CD4-positive, alpha-beta T cell (primary cell): ENCODE measurements at regions not wholly inside any gene's neighbourhood (a gene's known extent, or its start where the extent isn't known, plus 50 kb on each side); places are given as distances from the start of the nearest gene placed in this dataset.

Source experiments
- ATAC-seq: fragments of 200-7000 bp; cut with Tn5 transposase; one replicate; pipeline ENCODE4 v1.10.0; 2022; ENCODE audit warnings: mild to moderate bottlenecking; ENCODE audit not compliant: poor library complexity
- CTCF ChIA-PET: fragments of 350-600 bp; sonication (Branson Sonifier 250); formaldehyde crosslinking; loops from one replicate; lab custom pipeline; 2021; ENCODE audit warnings: antibody characterized with exemption, inconsistent platforms; lab: Charles Lee
- POLR2A ChIA-PET: fragments of 350-600 bp; sonication (Branson Sonifier 250); formaldehyde crosslinking; loops from one replicate; lab custom pipeline; 2021; ENCODE audit warnings: antibody characterized with exemption, inconsistent platforms; lab: Charles Lee
- DNase-seq, 14 experiments: peaks; one replicate each; pipeline ENCODE4 v3.0.0-alpha.2; 2013 to 2020; ENCODE audit warnings: mixed read lengths in 2 of 14
- H3K27ac ChIP-seq, 2 donors: one replicate each; pipeline versions ENCODE4 v1.5.1 to v1.7.0; 2013; ENCODE audit warnings: low read length in 2 of 2, low read depth in 1 of 2, mild to moderate bottlenecking in 1 of 2
- H3K27me3 ChIP-seq, 2 experiments: 1 replicate in 1 of 2; 2 replicates in 1 of 2; pipeline versions ENCODE4 v1.6.1 to v1.7.0; 2013; ENCODE audit warnings: low read length in 2 of 2, control low read depth in 1 of 2, mild to moderate bottlenecking in 1 of 2, moderate library complexity in 1 of 2; ENCODE audit not compliant: insufficient read depth in 2 of 2, control insufficient read depth in 1 of 2
- H3K36me3 ChIP-seq: one replicate; pipeline ENCODE4 v1.6.1; 2013; ENCODE audit warnings: low read length, control low read depth; ENCODE audit not compliant: insufficient read depth
- H3K4me1 ChIP-seq: one replicate; pipeline ENCODE4 v1.6.1; 2013; ENCODE audit warnings: low read length, control low read depth; ENCODE audit not compliant: insufficient read depth
- H3K4me3 ChIP-seq: one replicate; pipeline ENCODE4 v1.5.1; 2013; ENCODE audit warnings: mild to moderate bottlenecking, low read length, moderate library complexity
- H3K9me3 ChIP-seq, 2 experiments: 1 replicate in 1 of 2; 2 replicates in 1 of 2; pipeline versions ENCODE4 v1.6.1 to v1.7.0; 2013; ENCODE audit warnings: low read length in 2 of 2, mild to moderate bottlenecking in 2 of 2, control low read depth in 1 of 2, moderate library complexity in 1 of 2; ENCODE audit not compliant: control insufficient read depth in 1 of 2, insufficient read depth in 1 of 2
- H3K27ac Mint-ChIP-seq: one replicate; pipeline ENCODE4 v1.8.0; 2020; ENCODE audit warnings: mixed read lengths
- H3K27me3 Mint-ChIP-seq: one replicate; pipeline ENCODE4 v1.8.0; 2021; ENCODE audit warnings: mixed read lengths
- H3K36me3 Mint-ChIP-seq: one replicate; pipeline ENCODE4 v1.8.0; 2021; ENCODE audit warnings: low read depth, mixed read lengths
- H3K4me1 Mint-ChIP-seq: one replicate; pipeline ENCODE4 v1.8.0; 2021; ENCODE audit warnings: low read depth, mixed read lengths
- H3K4me3 Mint-ChIP-seq: one replicate; pipeline ENCODE4 v1.8.0; 2020; ENCODE audit warnings: mild to moderate bottlenecking, mixed read lengths
- H3K9me3 Mint-ChIP-seq: one replicate; pipeline ENCODE4 v1.8.0; 2020; ENCODE audit warnings: mixed read lengths
- intact Hi-C, 2 experiments: fragments of 100-400 bp; cut with DNase I in 1 of 2; cut with micrococcal nuclease in 1 of 2; formaldehyde crosslinking; loops; one replicate each; pipeline versions ENCODE4 v1.15.1 to v1.9.0; 2023 to 2025; cut with DNase I, micrococcal nuclease
- TF ChIP-seq, protein P1 (sequence below): fragments of 200-600 bp; IDR thresholded peaks from one replicate; pipeline ENCODE4 v1.8.0; 2022; ENCODE audit warnings: antibody characterized with exemption, mild to moderate bottlenecking

DNA sequence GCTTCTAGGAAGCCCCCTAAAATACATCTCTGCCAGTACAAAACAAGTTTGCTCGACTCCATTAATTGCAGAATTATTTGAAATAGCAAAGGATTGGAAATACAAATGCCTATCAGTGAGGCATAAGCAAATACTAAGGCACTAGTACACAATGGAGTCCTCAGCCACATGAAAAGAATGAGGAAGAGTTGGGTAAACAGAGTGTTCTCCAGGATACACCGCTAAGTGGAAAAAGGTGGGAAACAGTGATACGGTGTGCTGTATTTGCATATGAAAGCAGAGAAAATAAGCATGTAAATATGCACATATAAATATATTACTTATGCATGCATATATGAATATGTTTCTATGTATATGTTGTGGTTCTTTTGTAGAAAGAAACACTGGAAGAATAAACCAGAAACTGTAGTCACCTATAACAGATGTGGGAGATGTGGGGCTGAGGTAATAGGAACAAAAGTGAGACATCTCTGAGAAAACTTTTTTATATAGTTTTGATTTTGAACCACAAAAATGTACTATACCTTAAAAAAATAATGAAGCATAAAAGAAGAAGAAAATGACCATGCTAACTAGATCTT, 143.4 kb upstream of the MYLIP start:
- intact Hi-C loops: no loop called here
- Histone ChIP-seq H3K4me3 (no peak overlapping the region), H3K4me1 (no peaks in the 10 kb centered on the region), H3K9me3 (no peaks in the 10 kb centered on the region), H3K36me3 (no peaks in the 10 kb centered on the region), H3K27me3 (peaks cover 0 to 8% of the 10 kb centered on the region in 2 experiments), H3K27ac (no peak overlapping the region)
- H3K36me3 Mint-ChIP-seq: no peaks in the 10 kb centered on the region
- DNase-seq (no peak), ATAC-seq (no peak)
- no peak overlapping the region for H3K4me3 Mint-ChIP-seq
- H3K9me3 Mint-ChIP-seq: no peaks in the 10 kb centered on the region
- POLR2A ChIA-PET: no interaction called here
- CTCF ChIA-PET: no interaction called here
- TF ChIP-seq, protein P1, sequence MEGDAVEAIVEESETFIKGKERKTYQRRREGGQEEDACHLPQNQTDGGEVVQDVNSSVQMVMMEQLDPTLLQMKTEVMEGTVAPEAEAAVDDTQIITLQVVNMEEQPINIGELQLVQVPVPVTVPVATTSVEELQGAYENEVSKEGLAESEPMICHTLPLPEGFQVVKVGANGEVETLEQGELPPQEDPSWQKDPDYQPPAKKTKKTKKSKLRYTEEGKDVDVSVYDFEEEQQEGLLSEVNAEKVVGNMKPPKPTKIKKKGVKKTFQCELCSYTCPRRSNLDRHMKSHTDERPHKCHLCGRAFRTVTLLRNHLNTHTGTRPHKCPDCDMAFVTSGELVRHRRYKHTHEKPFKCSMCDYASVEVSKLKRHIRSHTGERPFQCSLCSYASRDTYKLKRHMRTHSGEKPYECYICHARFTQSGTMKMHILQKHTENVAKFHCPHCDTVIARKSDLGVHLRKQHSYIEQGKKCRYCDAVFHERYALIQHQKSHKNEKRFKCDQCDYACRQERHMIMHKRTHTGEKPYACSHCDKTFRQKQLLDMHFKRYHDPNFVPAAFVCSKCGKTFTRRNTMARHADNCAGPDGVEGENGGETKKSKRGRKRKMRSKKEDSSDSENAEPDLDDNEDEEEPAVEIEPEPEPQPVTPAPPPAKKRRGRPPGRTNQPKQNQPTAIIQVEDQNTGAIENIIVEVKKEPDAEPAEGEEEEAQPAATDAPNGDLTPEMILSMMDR: no peak
- no peak overlapping the region for H3K27ac Mint-ChIP-seq
- H3K27me3 Mint-ChIP-seq: peaks cover 15% of the 10 kb centered on the region
- H3K4me1 Mint-ChIP-seq: no peaks in the 10 kb centered on the region

DNA sequence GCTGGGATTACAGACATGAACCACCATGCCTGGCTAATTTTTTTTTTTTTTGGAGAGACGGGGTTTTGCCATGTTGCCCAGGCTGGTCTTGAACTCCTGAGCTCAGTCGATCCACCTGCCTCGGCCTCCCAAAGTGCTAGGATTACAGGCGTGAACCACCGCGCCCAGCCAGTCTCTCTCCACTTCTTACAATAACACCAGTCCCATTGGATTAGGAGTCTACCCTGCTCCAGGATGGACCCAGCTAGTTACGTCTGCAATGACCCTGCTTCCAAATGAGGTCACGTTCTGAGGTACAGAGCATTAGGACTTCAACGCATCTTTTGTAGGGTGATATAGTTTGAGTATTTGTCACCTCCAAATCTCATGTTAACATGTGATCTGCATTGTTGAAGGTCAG, 146.9 kb upstream of the MYLIP start:
- Mint-ChIP-seq H3K4me1 (no peaks in the 10 kb centered on the region), H3K9me3 (no peaks in the 10 kb centered on the region), H3K27ac (no peak overlapping the region), H3K36me3 (no peaks in the 10 kb centered on the region), H3K4me3 (no peak overlapping the region), H3K27me3 (peaks cover 12% of the 10 kb centered on the region)
- no peak overlapping the region for H3K4me3 ChIP-seq
- H3K4me1 ChIP-seq: no peaks in the 10 kb centered on the region
- ATAC-seq (no peak), DNase-seq (no peak)
- no peak overlapping the region for H3K27ac ChIP-seq
- CTCF ChIA-PET: no interaction called here
- H3K36me3 ChIP-seq: no peaks in the 10 kb centered on the region
- TF ChIP-seq, protein P1: no peak
- no peaks in the 10 kb centered on the region for H3K9me3 ChIP-seq
- intact Hi-C loops: no loop called here
- POLR2A ChIA-PET: no interaction called here
- H3K27me3 ChIP-seq: peaks cover 0 to 8% of the 10 kb centered on the region in 2 experiments

DNA sequence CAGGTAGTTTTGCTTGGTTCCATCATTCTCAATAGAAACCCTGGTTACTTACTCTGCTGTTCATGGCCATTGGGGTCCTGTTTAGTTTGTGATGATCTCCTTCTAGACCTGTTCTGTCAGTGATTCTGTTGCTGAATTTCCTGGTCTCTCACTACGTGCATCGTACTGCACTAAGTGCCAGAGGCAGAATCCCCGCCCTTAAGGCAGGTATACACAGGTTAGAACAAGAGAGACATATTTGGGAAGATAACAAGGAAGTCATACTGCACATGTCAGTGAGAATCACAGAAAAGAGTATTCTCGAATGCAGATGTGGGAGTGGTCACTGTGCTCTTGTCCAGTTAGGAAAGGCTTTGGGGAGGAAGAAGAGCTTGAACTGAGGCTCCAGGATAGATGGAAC, 148.1 kb upstream of the MYLIP start:
- ChIA-PET CTCF (no interaction called here), POLR2A (no interaction called here)
- H3K4me3 ChIP-seq: no peak overlapping the region
- no peaks in the 10 kb centered on the region for H3K9me3 ChIP-seq
- no peaks in the 10 kb centered on the region for H3K36me3 Mint-ChIP-seq
- H3K9me3 Mint-ChIP-seq: no peaks in the 10 kb centered on the region
- H3K27ac ChIP-seq: no peak overlapping the region
- peaks cover 0 to 8% of the 10 kb centered on the region in 2 experiments for H3K27me3 ChIP-seq
- no peaks in the 10 kb centered on the region for H3K4me1 ChIP-seq
- H3K27ac Mint-ChIP-seq: no peak overlapping the region
- ATAC-seq (no peak), DNase-seq (no peak)
- no peaks in the 10 kb centered on the region for H3K36me3 ChIP-seq
- TF ChIP-seq, protein P1: no peak
- no peaks in the 10 kb centered on the region for H3K4me1 Mint-ChIP-seq
- H3K4me3 Mint-ChIP-seq: no peak overlapping the region
- intact Hi-C loops: no loop called here
- H3K27me3 Mint-ChIP-seq: peaks cover 12% of the 10 kb centered on the region
